HEK293 (cell line): ENCODE measurements at regions not wholly inside any gene's neighbourhood (a gene's known extent, or its start where the extent isn't known, plus 50 kb on each side); places are given as distances from the start of the nearest gene placed in this dataset.

ENCODE experiments used
- CTCF ChIA-PET: fragments of 350-600 bp; formaldehyde crosslinking; extraction: SDS; loops from one replicate; lab custom pipeline; 2021; ENCODE audit warnings: antibody characterized with exemption; lab: Yijun Ruan, JAX
- POLR2A ChIA-PET: fragments of 300-600 bp; formaldehyde crosslinking; extraction: SDS; loops from one replicate; lab custom pipeline; 2020; ENCODE audit warnings: antibody characterized with exemption, inconsistent platforms; lab: Yijun Ruan, JAX
- H3K27ac ChIP-seq: fragments of 200-500 bp; sonication (Bioruptor generic); 2 replicates; pipeline ENCODE4 v1.5.1; 2014; ENCODE audit warnings: low read depth, low read length, control low read depth, inconsistent platforms; ENCODE audit errors: extremely low read depth
- H3K36me3 ChIP-seq, 2 experiments: fragments of 200-500 bp in 1 of 2; sonication (Bioruptor generic) in 1 of 2; 1 replicate in 1 of 2; 2 replicates in 1 of 2; pipeline ENCODE4 v1.5.1; 2014 to 2017; ENCODE audit warnings: inconsistent platforms in 2 of 2, low read length in 2 of 2; ENCODE audit not compliant: control insufficient read depth in 2 of 2, insufficient read depth in 1 of 2
- H3K4me1 ChIP-seq: fragments of 200-500 bp; sonication (Bioruptor generic); 2 replicates; pipeline ENCODE4 v1.5.1; 2014; ENCODE audit warnings: mild to moderate bottlenecking, low read length, inconsistent platforms; ENCODE audit not compliant: control insufficient read depth, insufficient read depth
- H3K4me3 ChIP-seq: 2 replicates; pipeline ENCODE4 v1.5.1; 2011; ENCODE audit warnings: low read depth, mild to moderate bottlenecking, control low read depth, low read length, moderate library complexity
- H3K9me3 ChIP-seq: fragments of 200-500 bp; sonication (Bioruptor generic); 2 replicates; pipeline ENCODE4 v1.5.1; 2014; ENCODE audit warnings: low read depth, low read length, inconsistent platforms; ENCODE audit not compliant: control insufficient read depth, insufficient read depth
- GLI2 ChIP-seq: fragments of 450-650 bp; formaldehyde crosslinking; IDR thresholded peaks from 2 replicates; pipeline ENCODE4; 2017; ENCODE audit warnings: missing biosample characterization, missing genetic modification characterization, low read depth, borderline replicate concordance
- PBX3 ChIP-seq: sonication (generic); formaldehyde crosslinking; IDR thresholded peaks from 2 replicates; pipeline ENCODE4 v1.8.1; 2022; ENCODE audit warnings: mild to moderate bottlenecking, moderate library complexity, missing genetic modification reagents
- ZBTB1 ChIP-seq: fragments of 450-650 bp; formaldehyde crosslinking; IDR thresholded peaks from 2 replicates; pipeline ENCODE4 v1.5.1; 2016; ENCODE audit warnings: missing biosample characterization, missing genetic modification characterization
- ZBTB10 ChIP-seq: fragments of 450-650 bp; formaldehyde crosslinking; IDR thresholded peaks from 2 replicates; pipeline ENCODE4 v1.5.1; 2016; ENCODE audit warnings: missing biosample characterization, missing genetic modification characterization
- ZBTB8A ChIP-seq: fragments of 450-650 bp; formaldehyde crosslinking; IDR thresholded peaks from 2 replicates; pipeline ENCODE4 v1.5.1; 2016; ENCODE audit warnings: missing biosample characterization, missing genetic modification characterization
- ZNF146 ChIP-seq: fragments of 450-650 bp; formaldehyde crosslinking; IDR thresholded peaks from 2 replicates; pipeline ENCODE4 v1.5.1; 2016; ENCODE audit warnings: missing biosample characterization, missing genetic modification characterization
- ZNF184 ChIP-seq: fragments of 450-650 bp; IDR thresholded peaks from 2 replicates; pipeline ENCODE4 v1.5.1; 2018; ENCODE audit warnings: missing biosample characterization, mild to moderate bottlenecking, missing genetic modification characterization
- ZNF280D ChIP-seq: fragments of 450-650 bp; formaldehyde crosslinking; IDR thresholded peaks from 2 replicates; pipeline ENCODE4 v1.5.1; 2016; ENCODE audit warnings: missing biosample characterization, missing genetic modification characterization
- ZNF341 ChIP-seq: fragments of 450-650 bp; formaldehyde crosslinking; IDR thresholded peaks from 2 replicates; pipeline ENCODE4; 2016; ENCODE audit warnings: low read depth, missing biosample characterization, missing genetic modification characterization
- ZNF416 ChIP-seq: fragments of 450-650 bp; formaldehyde crosslinking; IDR thresholded peaks from 2 replicates; pipeline ENCODE4 v1.5.1; 2016; ENCODE audit warnings: missing biosample characterization, missing genetic modification characterization
- ZNF529 ChIP-seq: fragments of 450-650 bp; formaldehyde crosslinking; IDR thresholded peaks from 2 replicates; pipeline ENCODE4 v1.5.1; 2017; ENCODE audit warnings: missing genetic modification characterization, missing biosample characterization; ENCODE audit not compliant: insufficient replicate concordance
- ZNF701 ChIP-seq: fragments of 450-650 bp; formaldehyde crosslinking; IDR thresholded peaks from 2 replicates; pipeline ENCODE4 v1.5.1; 2016; ENCODE audit warnings: missing biosample characterization, missing genetic modification characterization
- TF ChIP-seq, protein P1 (sequence below): fragments of 450-650 bp; formaldehyde crosslinking; IDR thresholded peaks from 2 replicates; pipeline ENCODE4 v1.5.1; 2016; ENCODE audit warnings: missing biosample characterization, missing genetic modification characterization
- TF ChIP-seq, protein P2 (sequence below): fragments of 450-650 bp; formaldehyde crosslinking; IDR thresholded peaks from 2 replicates; pipeline ENCODE4 v1.5.1; 2016; ENCODE audit warnings: missing biosample characterization, missing genetic modification characterization, low read depth
- TF ChIP-seq, protein P3 (sequence below): fragments of 450-650 bp; formaldehyde crosslinking; IDR thresholded peaks from 2 replicates; pipeline ENCODE4 v1.5.1; 2016; ENCODE audit warnings: missing biosample characterization, missing genetic modification characterization, borderline replicate concordance

DNA sequence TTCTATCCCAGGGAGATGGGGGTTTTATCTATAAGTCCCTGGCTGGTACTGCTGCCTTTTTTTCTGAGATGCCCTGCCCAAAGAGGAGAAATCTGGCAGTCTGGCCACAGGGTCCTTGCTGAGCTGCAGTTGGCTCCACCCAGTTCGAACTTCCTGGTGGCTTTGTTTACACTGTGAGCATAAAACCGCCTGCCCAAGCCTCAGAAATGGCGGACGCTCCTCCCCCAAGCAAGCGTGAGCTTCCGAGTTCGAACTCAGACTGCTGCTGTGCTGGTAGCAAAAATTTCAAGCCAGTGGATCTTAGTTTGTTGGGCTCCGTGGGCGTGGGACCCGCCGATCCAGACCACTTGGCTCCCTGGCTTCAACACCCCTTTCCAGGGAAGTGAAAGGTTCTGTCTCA lies 126.8 kb upstream of the SUCLG2 start:
- no peak for TF ChIP-seq PBX3
- TF ChIP-seq ZBTB10 (tag by site-specific recombination): no peak
- TF ChIP-seq, protein P1, sequence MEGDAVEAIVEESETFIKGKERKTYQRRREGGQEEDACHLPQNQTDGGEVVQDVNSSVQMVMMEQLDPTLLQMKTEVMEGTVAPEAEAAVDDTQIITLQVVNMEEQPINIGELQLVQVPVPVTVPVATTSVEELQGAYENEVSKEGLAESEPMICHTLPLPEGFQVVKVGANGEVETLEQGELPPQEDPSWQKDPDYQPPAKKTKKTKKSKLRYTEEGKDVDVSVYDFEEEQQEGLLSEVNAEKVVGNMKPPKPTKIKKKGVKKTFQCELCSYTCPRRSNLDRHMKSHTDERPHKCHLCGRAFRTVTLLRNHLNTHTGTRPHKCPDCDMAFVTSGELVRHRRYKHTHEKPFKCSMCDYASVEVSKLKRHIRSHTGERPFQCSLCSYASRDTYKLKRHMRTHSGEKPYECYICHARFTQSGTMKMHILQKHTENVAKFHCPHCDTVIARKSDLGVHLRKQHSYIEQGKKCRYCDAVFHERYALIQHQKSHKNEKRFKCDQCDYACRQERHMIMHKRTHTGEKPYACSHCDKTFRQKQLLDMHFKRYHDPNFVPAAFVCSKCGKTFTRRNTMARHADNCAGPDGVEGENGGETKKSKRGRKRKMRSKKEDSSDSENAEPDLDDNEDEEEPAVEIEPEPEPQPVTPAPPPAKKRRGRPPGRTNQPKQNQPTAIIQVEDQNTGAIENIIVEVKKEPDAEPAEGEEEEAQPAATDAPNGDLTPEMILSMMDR (tag by site-specific recombination): no peak
- no peak for TF ChIP-seq GLI2 (tag by site-specific recombination)
- TF ChIP-seq ZNF416 (tag by site-specific recombination): no peak
- TF ChIP-seq ZNF146 (tag by site-specific recombination): no peak
- no peak for TF ChIP-seq ZNF529 (tag by site-specific recombination)
- no peak for TF ChIP-seq ZNF184 (tag by site-specific recombination)
- TF ChIP-seq, protein P2, sequence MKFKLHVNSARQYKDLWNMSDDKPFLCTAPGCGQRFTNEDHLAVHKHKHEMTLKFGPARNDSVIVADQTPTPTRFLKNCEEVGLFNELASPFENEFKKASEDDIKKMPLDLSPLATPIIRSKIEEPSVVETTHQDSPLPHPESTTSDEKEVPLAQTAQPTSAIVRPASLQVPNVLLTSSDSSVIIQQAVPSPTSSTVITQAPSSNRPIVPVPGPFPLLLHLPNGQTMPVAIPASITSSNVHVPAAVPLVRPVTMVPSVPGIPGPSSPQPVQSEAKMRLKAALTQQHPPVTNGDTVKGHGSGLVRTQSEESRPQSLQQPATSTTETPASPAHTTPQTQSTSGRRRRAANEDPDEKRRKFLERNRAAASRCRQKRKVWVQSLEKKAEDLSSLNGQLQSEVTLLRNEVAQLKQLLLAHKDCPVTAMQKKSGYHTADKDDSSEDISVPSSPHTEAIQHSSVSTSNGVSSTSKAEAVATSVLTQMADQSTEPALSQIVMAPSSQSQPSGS (tag by site-specific recombination): no peak
- no peak for TF ChIP-seq ZNF701 (tag by site-specific recombination)
- TF ChIP-seq ZNF341 (tag by site-specific recombination): no peak
- ChIA-PET POLR2A (no interaction called here), CTCF (interaction anchor here (1.3 kb wide), 1 partner anchor 396 kb away, joined by 3 read pairs; no protein-coding TSS in a partner anchor)

GRCh38 chr3:67774676-67775075 lies 120.3 kb upstream of the SUCLG2 start:
- ChIA-PET CTCF (no interaction called here), POLR2A (no interaction called here)
- no peak overlapping the region for H3K4me3 ChIP-seq

More for the DNA sequence above, 126.8 kb upstream of the SUCLG2 start:
- Histone ChIP-seq H3K27ac (no peak overlapping the region), H3K36me3 (no peaks in the 10 kb centered on the region), H3K9me3 (no peaks in the 10 kb centered on the region), H3K4me3 (no peak overlapping the region), H3K4me1 (no peaks in the 10 kb centered on the region)

More at GRCh38 chr3:67774676-67775075, 120.3 kb upstream of the SUCLG2 start:
- Histone ChIP-seq H3K4me1 (no peaks in the 10 kb centered on the region), H3K36me3 (no peaks in the 10 kb centered on the region), H3K27ac (no peak overlapping the region), H3K9me3 (no peaks in the 10 kb centered on the region)
- TF ChIP-seq, protein P3, sequence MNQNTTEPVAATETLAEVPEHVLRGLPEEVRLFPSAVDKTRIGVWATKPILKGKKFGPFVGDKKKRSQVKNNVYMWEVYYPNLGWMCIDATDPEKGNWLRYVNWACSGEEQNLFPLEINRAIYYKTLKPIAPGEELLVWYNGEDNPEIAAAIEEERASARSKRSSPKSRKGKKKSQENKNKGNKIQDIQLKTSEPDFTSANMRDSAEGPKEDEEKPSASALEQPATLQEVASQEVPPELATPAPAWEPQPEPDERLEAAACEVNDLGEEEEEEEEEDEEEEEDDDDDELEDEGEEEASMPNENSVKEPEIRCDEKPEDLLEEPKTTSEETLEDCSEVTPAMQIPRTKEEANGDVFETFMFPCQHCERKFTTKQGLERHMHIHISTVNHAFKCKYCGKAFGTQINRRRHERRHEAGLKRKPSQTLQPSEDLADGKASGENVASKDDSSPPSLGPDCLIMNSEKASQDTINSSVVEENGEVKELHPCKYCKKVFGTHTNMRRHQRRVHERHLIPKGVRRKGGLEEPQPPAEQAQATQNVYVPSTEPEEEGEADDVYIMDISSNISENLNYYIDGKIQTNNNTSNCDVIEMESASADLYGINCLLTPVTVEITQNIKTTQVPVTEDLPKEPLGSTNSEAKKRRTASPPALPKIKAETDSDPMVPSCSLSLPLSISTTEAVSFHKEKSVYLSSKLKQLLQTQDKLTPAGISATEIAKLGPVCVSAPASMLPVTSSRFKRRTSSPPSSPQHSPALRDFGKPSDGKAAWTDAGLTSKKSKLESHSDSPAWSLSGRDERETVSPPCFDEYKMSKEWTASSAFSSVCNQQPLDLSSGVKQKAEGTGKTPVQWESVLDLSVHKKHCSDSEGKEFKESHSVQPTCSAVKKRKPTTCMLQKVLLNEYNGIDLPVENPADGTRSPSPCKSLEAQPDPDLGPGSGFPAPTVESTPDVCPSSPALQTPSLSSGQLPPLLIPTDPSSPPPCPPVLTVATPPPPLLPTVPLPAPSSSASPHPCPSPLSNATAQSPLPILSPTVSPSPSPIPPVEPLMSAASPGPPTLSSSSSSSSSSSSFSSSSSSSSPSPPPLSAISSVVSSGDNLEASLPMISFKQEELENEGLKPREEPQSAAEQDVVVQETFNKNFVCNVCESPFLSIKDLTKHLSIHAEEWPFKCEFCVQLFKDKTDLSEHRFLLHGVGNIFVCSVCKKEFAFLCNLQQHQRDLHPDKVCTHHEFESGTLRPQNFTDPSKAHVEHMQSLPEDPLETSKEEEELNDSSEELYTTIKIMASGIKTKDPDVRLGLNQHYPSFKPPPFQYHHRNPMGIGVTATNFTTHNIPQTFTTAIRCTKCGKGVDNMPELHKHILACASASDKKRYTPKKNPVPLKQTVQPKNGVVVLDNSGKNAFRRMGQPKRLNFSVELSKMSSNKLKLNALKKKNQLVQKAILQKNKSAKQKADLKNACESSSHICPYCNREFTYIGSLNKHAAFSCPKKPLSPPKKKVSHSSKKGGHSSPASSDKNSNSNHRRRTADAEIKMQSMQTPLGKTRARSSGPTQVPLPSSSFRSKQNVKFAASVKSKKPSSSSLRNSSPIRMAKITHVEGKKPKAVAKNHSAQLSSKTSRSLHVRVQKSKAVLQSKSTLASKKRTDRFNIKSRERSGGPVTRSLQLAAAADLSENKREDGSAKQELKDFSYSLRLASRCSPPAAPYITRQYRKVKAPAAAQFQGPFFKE (tag by site-specific recombination): no peak
- TF ChIP-seq ZNF280D (tag by site-specific recombination) (no peak), ZBTB8A (tag by site-specific recombination) (no peak), ZBTB1 (no peak)
- TF ChIP-seq, all 188 proteins: peak for 0
